GM12878 (cell line): ENCODE measurements at regions not wholly inside any gene's neighbourhood (a gene's known extent, or its start where the extent isn't known, plus 50 kb on each side); places are given as distances from the start of the nearest gene placed in this dataset.

Source experiments
- ATAC-seq: fragments of 200-7000 bp; cut with Tn5 transposase; 3 replicates; pipeline ENCODE4 v1.9.1; 2020; ENCODE audit warnings: mild to moderate bottlenecking, moderate library complexity
- BruUV-seq: library from RNA; stranded (reverse); fragments of 400-500 nt; replicated peaks from 2 replicates; lab custom pipeline; 2021; lab: Mats Ljungman, UMichigan
- CTCF ChIA-PET: fragments of 300-600 bp; sonication (Branson Sonifier 250); formaldehyde crosslinking; extraction: SDS; loops from one replicate; lab custom pipeline; 2021; ENCODE audit warnings: inconsistent platforms; lab: Yijun Ruan, JAX
- POLR2A ChIA-PET: fragments of 350-600 bp; formaldehyde crosslinking; extraction: SDS; loops from one replicate; lab custom pipeline; 2021; ENCODE audit warnings: inconsistent platforms; lab: Charles Lee
- RAD21 ChIA-PET: fragments of 300-600 bp; sonication (Branson Sonifier 250); formaldehyde crosslinking; loops from one replicate; lab custom pipeline; 2023; ENCODE audit warnings: antibody characterized with exemption; ENCODE audit not compliant: unreplicated experiment; lab: Charles Lee
- SMC1A ChIA-PET: fragments of 300-600 bp; sonication (Branson Sonifier 250); formaldehyde crosslinking; loops from one replicate; lab custom pipeline; 2023; ENCODE audit not compliant: unreplicated experiment, uncharacterized antibody; lab: Charles Lee
- DNase-seq: peaks from one replicate; pipeline ENCODE4 v3.0.0-alpha.2; 2011; ENCODE audit warnings: low read depth, low spot score
- FAIRE-seq: peaks from 3 replicates; lab custom pipeline; 2011; peaks lifted over from hg19 to GRCh38; lab: Jason Lieb, UNC
- H2AFZ ChIP-seq: 2 replicates; pipeline ENCODE4 v1.6.0; 2011; ENCODE audit warnings: low read depth, low read length, control low read depth; ENCODE audit not compliant: control insufficient read depth
- H3K27ac ChIP-seq: 2 replicates; pipeline ENCODE4 v1.5.1; 2011; ENCODE audit warnings: control low read depth; ENCODE audit not compliant: control insufficient read depth, insufficient read depth
- H3K27me3 ChIP-seq, 2 experiments: replicated peaks in 1 of 2; 2 replicates each; pipeline versions ENCODE4 v1.6.0 to v1.6.1; 2011; ENCODE audit warnings: low read length in 1 of 2; ENCODE audit not compliant: control insufficient read depth in 2 of 2, insufficient read depth in 2 of 2
- H3K36me3 ChIP-seq, 2 experiments: 2 replicates each; pipeline ENCODE4 v1.5.1; 2011; ENCODE audit warnings: low read length in 1 of 2; ENCODE audit not compliant: control insufficient read depth in 2 of 2, insufficient read depth in 2 of 2
- H3K4me1 ChIP-seq: 2 replicates; pipeline ENCODE4 v1.6.1; 2011; ENCODE audit warnings: mild to moderate bottlenecking, low read length, moderate library complexity, mixed read lengths; ENCODE audit not compliant: control insufficient read depth, insufficient read depth
- H3K4me2 ChIP-seq: 2 replicates; pipeline ENCODE4 v1.6.0; 2011; ENCODE audit warnings: control low read depth; ENCODE audit not compliant: control insufficient read depth, insufficient read depth
- H3K4me3 ChIP-seq: fragments of 200-600 bp; sonication (generic); 2 replicates; pipeline ENCODE4 v1.5.1; 2016
- H3K79me2 ChIP-seq: 2 replicates; pipeline ENCODE4 v1.6.0; 2011; ENCODE audit warnings: low read length; ENCODE audit not compliant: control insufficient read depth, insufficient read depth
- H3K9ac ChIP-seq: 2 replicates; pipeline ENCODE4 v1.8.0; 2011; ENCODE audit warnings: low read length, control low read depth, mixed read lengths; ENCODE audit not compliant: control insufficient read depth, insufficient read depth
- H3K9me3 ChIP-seq: replicated peaks from 3 replicates; pipeline ENCODE4 v1.5.1; 2011; ENCODE audit warnings: mild to moderate bottlenecking, low read length; ENCODE audit not compliant: control insufficient read depth, insufficient read depth
- H4K20me1 ChIP-seq: 2 replicates; pipeline ENCODE4 v1.6.0; 2011; ENCODE audit not compliant: control insufficient read depth, insufficient read depth
- CTCF ChIP-seq, 3 experiments: IDR thresholded peaks in 2 of 3; conservative IDR thresholded peaks in 1 of 3; 2 replicates each; pipeline ENCODE4 v1.5.1; 2011; ENCODE audit warnings: low read depth in 3 of 3, low read length in 3 of 3, mild to moderate bottlenecking in 3 of 3, control low read depth in 2 of 3, moderate library complexity in 2 of 3, inconsistent platforms in 1 of 3, mixed read lengths in 1 of 3; ENCODE audit not compliant: control insufficient read depth in 2 of 3, insufficient read depth in 1 of 3; ENCODE audit errors: extremely low read depth in 1 of 3
- IKZF1 ChIP-seq: fragments of 450-650 bp; conservative IDR thresholded peaks from 2 replicates; pipeline ENCODE4 v1.6.1; 2017; ENCODE audit warnings: antibody characterized with exemption, mild to moderate bottlenecking
- NBN ChIP-seq: fragments of 450-650 bp; IDR thresholded peaks from 2 replicates; pipeline ENCODE4 v1.6.1; 2016
- RCOR1 ChIP-seq: conservative IDR thresholded peaks from 2 replicates; pipeline ENCODE4 v1.6.1; 2012; ENCODE audit warnings: low read depth, low read length, improper control_type of control experiment
- SMC3 ChIP-seq: IDR thresholded peaks from 2 replicates; pipeline ENCODE4 v1.6.1; 2011; ENCODE audit warnings: low read length, improper control_type of control experiment, borderline replicate concordance
- SUZ12 ChIP-seq: fragments of 200-600 bp; sonication (generic); IDR thresholded peaks from one replicate; pipeline ENCODE4 v1.6.1; 2018; ENCODE audit warnings: antibody characterized with exemption, mild to moderate bottlenecking; ENCODE audit not compliant: unreplicated experiment
- TARDBP ChIP-seq: IDR thresholded peaks from 2 replicates; pipeline ENCODE4 v1.6.1; 2016; ENCODE audit warnings: borderline replicate concordance
- ZBED1 ChIP-seq: IDR thresholded peaks from 2 replicates; pipeline ENCODE4 v1.6.1; 2016; ENCODE audit warnings: borderline replicate concordance
- ZNF274 ChIP-seq: IDR thresholded peaks from one replicate; pipeline ENCODE4 v1.8.0; 2011; ENCODE audit not compliant: insufficient read length, insufficient read depth
- WGBS: methylation state at CpG from one replicate; pipeline ENCODE4 v1.1.6; 2016; ENCODE audit warnings: low lambda C conversion rate; ENCODE audit not compliant: insufficient replicate concordance, insufficient coverage; ENCODE audit errors: missing lambda C conversion rate; 5-methylcytosine and 5-hydroxymethylcytosine counted together
- in situ Hi-C: fragments of 300-500 bp; cut with MboI; formaldehyde crosslinking; loops from 9 replicates; pipeline ENCODE4 v1.14.3; 2018; ENCODE audit warnings: mixed read lengths
- intact Hi-C: fragments of 100-400 bp; cut with micrococcal nuclease; formaldehyde crosslinking; loops from one replicate; pipeline ENCODE4 v1.14.2; 2022; ENCODE audit not compliant: unreplicated experiment
- TF ChIP-seq, protein P1 (sequence below): IDR thresholded peaks from 2 replicates; pipeline ENCODE4 v1.6.1; 2011; ENCODE audit warnings: mild to moderate bottlenecking, low read depth, low read length, moderate library complexity; ENCODE audit not compliant: insufficient replicate concordance
- TF ChIP-seq, protein P2 (sequence below): IDR thresholded peaks from 2 replicates; pipeline ENCODE4 v1.6.1; 2012; ENCODE audit warnings: improper control_type of control experiment, low read depth, low read length; ENCODE audit not compliant: insufficient replicate concordance

DNA sequence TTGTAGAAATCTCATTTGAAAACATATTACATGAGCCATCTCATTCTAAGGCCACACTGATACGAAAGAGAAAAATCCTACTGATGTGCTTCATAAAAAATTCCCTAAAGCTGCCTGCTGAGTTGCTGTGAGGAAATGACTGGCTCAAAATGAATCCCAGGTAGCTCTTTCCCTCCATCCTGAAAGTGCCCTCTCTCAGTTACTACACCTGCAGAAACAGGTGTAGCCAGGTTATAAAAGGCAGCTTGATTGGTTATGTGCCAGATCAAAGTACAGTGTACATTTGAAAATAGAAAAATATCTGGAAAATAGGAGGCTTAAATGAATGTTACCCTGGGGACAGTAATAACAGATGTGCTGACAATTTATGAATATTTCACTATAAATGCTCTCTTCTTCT lies 833.4 kb upstream of the ADGRL4 start:
- DNase-seq = no peak
- no peak overlapping the region for H3K4me3 ChIP-seq
- H3K4me2 ChIP-seq = no peak overlapping the region
- no peak overlapping the region for H2AFZ ChIP-seq
- RAD21 ChIA-PET = no interaction called here
- WGBS = 14% methylated on average over 1 of the region's 1 CpG
- no peaks in the 10 kb centered on the region for H3K9me3 ChIP-seq
- no peaks in the 10 kb centered on the region for H3K36me3 ChIP-seq
- TF ChIP-seq SMC3 (no peak), CTCF (IDR thresholded peaks at IDR 0.05 in 2 of 3, conservative IDR thresholded peaks at IDR 0.05 in 1 of 3; ENCODE audit: control insufficient read depth in 2 of 3, extremely low read depth in 1 of 3, insufficient read depth in 1 of 3, low read depth in 3 of 3, low read length in 3 of 3) (no peak), RCOR1 (no peak), IKZF1 (no peak), ZNF274 (no peak), ZBED1 (no peak), SUZ12 (no peak), TARDBP (no peak), NBN (no peak)
- TF ChIP-seq, protein P1, sequence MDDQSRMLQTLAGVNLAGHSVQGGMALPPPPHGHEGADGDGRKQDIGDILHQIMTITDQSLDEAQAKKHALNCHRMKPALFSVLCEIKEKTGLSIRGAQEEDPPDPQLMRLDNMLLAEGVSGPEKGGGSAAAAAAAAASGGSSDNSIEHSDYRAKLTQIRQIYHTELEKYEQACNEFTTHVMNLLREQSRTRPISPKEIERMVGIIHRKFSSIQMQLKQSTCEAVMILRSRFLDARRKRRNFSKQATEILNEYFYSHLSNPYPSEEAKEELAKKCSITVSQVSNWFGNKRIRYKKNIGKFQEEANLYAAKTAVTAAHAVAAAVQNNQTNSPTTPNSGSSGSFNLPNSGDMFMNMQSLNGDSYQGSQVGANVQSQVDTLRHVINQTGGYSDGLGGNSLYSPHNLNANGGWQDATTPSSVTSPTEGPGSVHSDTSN = no peak
- TF ChIP-seq, protein P2, sequence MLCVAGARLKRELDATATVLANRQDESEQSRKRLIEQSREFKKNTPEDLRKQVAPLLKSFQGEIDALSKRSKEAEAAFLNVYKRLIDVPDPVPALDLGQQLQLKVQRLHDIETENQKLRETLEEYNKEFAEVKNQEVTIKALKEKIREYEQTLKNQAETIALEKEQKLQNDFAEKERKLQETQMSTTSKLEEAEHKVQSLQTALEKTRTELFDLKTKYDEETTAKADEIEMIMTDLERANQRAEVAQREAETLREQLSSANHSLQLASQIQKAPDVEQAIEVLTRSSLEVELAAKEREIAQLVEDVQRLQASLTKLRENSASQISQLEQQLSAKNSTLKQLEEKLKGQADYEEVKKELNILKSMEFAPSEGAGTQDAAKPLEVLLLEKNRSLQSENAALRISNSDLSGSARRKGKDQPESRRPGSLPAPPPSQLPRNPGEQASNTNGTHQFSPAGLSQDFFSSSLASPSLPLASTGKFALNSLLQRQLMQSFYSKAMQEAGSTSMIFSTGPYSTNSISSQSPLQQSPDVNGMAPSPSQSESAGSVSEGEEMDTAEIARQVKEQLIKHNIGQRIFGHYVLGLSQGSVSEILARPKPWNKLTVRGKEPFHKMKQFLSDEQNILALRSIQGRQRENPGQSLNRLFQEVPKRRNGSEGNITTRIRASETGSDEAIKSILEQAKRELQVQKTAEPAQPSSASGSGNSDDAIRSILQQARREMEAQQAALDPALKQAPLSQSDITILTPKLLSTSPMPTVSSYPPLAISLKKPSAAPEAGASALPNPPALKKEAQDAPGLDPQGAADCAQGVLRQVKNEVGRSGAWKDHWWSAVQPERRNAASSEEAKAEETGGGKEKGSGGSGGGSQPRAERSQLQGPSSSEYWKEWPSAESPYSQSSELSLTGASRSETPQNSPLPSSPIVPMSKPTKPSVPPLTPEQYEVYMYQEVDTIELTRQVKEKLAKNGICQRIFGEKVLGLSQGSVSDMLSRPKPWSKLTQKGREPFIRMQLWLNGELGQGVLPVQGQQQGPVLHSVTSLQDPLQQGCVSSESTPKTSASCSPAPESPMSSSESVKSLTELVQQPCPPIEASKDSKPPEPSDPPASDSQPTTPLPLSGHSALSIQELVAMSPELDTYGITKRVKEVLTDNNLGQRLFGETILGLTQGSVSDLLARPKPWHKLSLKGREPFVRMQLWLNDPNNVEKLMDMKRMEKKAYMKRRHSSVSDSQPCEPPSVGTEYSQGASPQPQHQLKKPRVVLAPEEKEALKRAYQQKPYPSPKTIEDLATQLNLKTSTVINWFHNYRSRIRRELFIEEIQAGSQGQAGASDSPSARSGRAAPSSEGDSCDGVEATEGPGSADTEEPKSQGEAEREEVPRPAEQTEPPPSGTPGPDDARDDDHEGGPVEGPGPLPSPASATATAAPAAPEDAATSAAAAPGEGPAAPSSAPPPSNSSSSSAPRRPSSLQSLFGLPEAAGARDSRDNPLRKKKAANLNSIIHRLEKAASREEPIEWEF = no peak
- TF ChIP-seq, all 136 proteins: peak for 0
- FAIRE-seq = no peak
- no peaks in the 10 kb centered on the region for H4K20me1 ChIP-seq
- SMC1A ChIA-PET = no interaction called here
- BruUV-seq = no TSS peak
- H3K9ac ChIP-seq = no peak overlapping the region
- no peaks in the 10 kb centered on the region for H3K4me1 ChIP-seq
- H3K79me2 ChIP-seq = no peaks in the 10 kb centered on the region
- no peak for ATAC-seq
- POLR2A ChIA-PET = no interaction called here
- H3K27ac ChIP-seq = no peak overlapping the region
- no peaks in the 10 kb centered on the region for H3K27me3 ChIP-seq
- in situ Hi-C loops = no loop called here
- intact Hi-C loops = no loop called here
- CTCF ChIA-PET = interaction anchor here (0.6 kb wide), 1 partner anchor 55 kb away, joined by 3 read pairs; no protein-coding TSS in a partner anchor
